Kidney epithelial cell (primary cell): ENCODE measurements at regions not wholly inside any gene's neighbourhood (a gene's known extent, or its start where the extent isn't known, plus 50 kb on each side); places are given as distances from the start of the nearest gene placed in this dataset.

Experiments used
- DNase-seq: peaks from one replicate; pipeline ENCODE4 v3.0.0-alpha.2; 2010; ENCODE audit warnings: low read depth
- H3K27me3 ChIP-seq: 2 replicates; pipeline ENCODE4 v1.6.0; 2011; ENCODE audit warnings: low read length; ENCODE audit not compliant: control insufficient read depth, insufficient read depth
- H3K36me3 ChIP-seq: 2 replicates; pipeline ENCODE4 v1.5.1; 2011; ENCODE audit warnings: low read length; ENCODE audit not compliant: control insufficient read depth, insufficient read depth
- H3K4me3 ChIP-seq: 2 replicates; pipeline ENCODE4 v1.5.1; 2011; ENCODE audit warnings: low read depth, mild to moderate bottlenecking, control low read depth, low read length
- CTCF ChIP-seq: IDR thresholded peaks from 2 replicates; pipeline ENCODE4 v1.5.1; 2011; ENCODE audit warnings: mild to moderate bottlenecking, moderate library complexity, low read length, control low read depth, inconsistent platforms; ENCODE audit not compliant: insufficient read depth, poor library complexity, severe bottlenecking

GRCh38 chr2:191777351-191777750 is 69.5 kb downstream of the CAVIN2 start:
- DNase-seq = no peak
- H3K36me3 ChIP-seq = no peaks in the 10 kb centered on the region
- H3K4me3 ChIP-seq = no peak overlapping the region
- no peak for TF ChIP-seq CTCF
- no peaks in the 10 kb centered on the region for H3K27me3 ChIP-seq

- H3K27me3 ChIP-seq = no peaks in the 10 kb centered on the region
- TF ChIP-seq CTCF = no peak
- no peaks in the 10 kb centered on the region for H3K36me3 ChIP-seq
- H3K4me3 ChIP-seq = no peak overlapping the region
- no peak for DNase-seq
Measured at GRCh38 chr2:191778041-191778440, 68.8 kb downstream of the CAVIN2 start.

GRCh38 chr2:191782351-191782750 is 64.5 kb downstream of the CAVIN2 start:
- TF ChIP-seq CTCF = no peak
- Histone ChIP-seq H3K4me3 (no peak overlapping the region), H3K36me3 (no peaks in the 10 kb centered on the region), H3K27me3 (no peaks in the 10 kb centered on the region)
- DNase-seq = no peak

GRCh38 chr2:191783416-191783815 is 63.5 kb downstream of the CAVIN2 start:
- TF ChIP-seq CTCF = no peak

More at GRCh38 chr2:191783416-191783815, 63.5 kb downstream of the CAVIN2 start:
- Histone ChIP-seq H3K27me3 (no peaks in the 10 kb centered on the region), H3K36me3 (no peaks in the 10 kb centered on the region), H3K4me3 (no peak overlapping the region)
- DNase-seq = no peak
